RWPE2 (cell line): ENCODE measurements at regions not wholly inside any gene's neighbourhood (a gene's known extent, or its start where the extent isn't known, plus 50 kb on each side); places are given as distances from the start of the nearest gene placed in this dataset.

Experiments
- ATAC-seq: fragments of 200-7000 bp; cut with Tn5 transposase; 3 replicates; pipeline ENCODE4 v1.9.1; 2021; ENCODE audit warnings: low read depth
- DNase-seq: peaks from one replicate; pipeline ENCODE4 v3.0.0-alpha.2; 2020; ENCODE audit warnings: low spot score
- H3K27ac ChIP-seq: fragments of 450-650 bp; 2 replicates; pipeline ENCODE4 v1.5.1; 2017; ENCODE audit warnings: mild to moderate bottlenecking; ENCODE audit not compliant: poor library complexity, severe bottlenecking
- H3K27me3 ChIP-seq: fragments of 250-450 bp; sonication (Bioruptor Pico); 2 replicates; pipeline ENCODE4 v1.5.1; 2021; ENCODE audit warnings: mild to moderate bottlenecking, moderate library complexity; ENCODE audit not compliant: insufficient read depth, poor library complexity, severe bottlenecking
- H3K36me3 ChIP-seq: fragments of 250-450 bp; sonication (Bioruptor Pico); 2 replicates; pipeline ENCODE4 v1.5.1; 2020; ENCODE audit warnings: low read depth, mild to moderate bottlenecking, moderate library complexity
- H3K4me1 ChIP-seq: fragments of 250-450 bp; sonication (Bioruptor Pico); 2 replicates; pipeline ENCODE4 v1.5.1; 2021; ENCODE audit warnings: mild to moderate bottlenecking, moderate library complexity; ENCODE audit not compliant: insufficient read depth, poor library complexity, severe bottlenecking
- H3K4me3 ChIP-seq: fragments of 250-450 bp; sonication (Bioruptor Pico); 2 replicates; pipeline ENCODE4 v1.5.1; 2021; ENCODE audit warnings: mild to moderate bottlenecking, moderate library complexity; ENCODE audit not compliant: severe bottlenecking
- H3K9me3 ChIP-seq: fragments of 250-450 bp; sonication (Bioruptor Pico); 2 replicates; pipeline ENCODE4 v1.5.1; 2021; ENCODE audit warnings: mild to moderate bottlenecking, moderate library complexity; ENCODE audit not compliant: severe bottlenecking
- CTCF ChIP-seq: fragments of 450-650 bp; IDR thresholded peaks from one replicate; pipeline ENCODE4 v1.5.1; 2017; ENCODE audit warnings: mild to moderate bottlenecking, moderate library complexity; ENCODE audit not compliant: poor library complexity, severe bottlenecking

DNA sequence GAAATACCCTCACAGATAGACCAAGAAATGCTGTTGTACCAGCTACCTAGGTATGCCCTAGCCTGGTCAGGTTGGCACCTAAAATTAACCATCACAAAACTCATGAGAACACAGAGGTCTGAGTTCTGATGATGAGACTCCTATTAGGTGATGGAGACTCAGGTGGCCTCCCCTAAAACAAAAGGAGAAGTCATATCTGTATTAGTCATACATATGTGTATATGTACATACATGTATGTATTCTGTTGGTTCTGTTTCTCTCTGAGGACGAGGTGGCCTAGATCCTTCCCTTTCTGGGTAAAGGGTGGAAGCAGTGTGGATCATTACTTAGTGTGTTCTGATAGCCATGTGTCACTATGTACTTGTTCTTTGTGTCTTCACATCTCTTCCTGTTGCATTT, 207.2 kb upstream of the PRSS1 start:
- no peaks in the 10 kb centered on the region for H3K9me3 ChIP-seq
- no peaks in the 10 kb centered on the region for H3K27me3 ChIP-seq
- H3K4me1 ChIP-seq: peaks cover 13% of the 10 kb centered on the region
- ATAC-seq: no peak
- H3K4me3 ChIP-seq: no peak overlapping the region
- no peak for TF ChIP-seq CTCF
- no peak for DNase-seq
- H3K27ac ChIP-seq: no peak overlapping the region
- H3K36me3 ChIP-seq: no peaks in the 10 kb centered on the region

DNA sequence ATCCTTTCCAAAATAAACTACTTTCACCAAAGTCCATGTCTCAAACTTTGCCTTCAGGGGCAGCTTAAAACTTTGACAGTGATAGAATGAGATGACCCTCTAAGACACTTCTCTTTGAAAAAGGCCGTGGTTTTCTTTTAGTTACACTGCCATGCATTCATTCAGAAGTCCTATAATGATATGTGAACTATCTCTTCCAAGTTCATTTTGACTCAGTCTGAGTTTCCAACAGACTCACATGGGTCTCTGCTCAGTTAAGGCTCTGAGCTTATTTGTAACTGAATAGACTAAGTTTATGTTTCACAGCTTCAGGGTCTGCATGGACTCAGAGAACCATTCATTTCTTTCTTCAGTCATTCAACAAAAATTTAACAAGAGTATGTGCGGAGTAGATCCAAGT, 208.9 kb upstream of the PRSS1 start:
- H3K4me3 ChIP-seq: no peak overlapping the region
- no peak for TF ChIP-seq CTCF
- H3K9me3 ChIP-seq: no peaks in the 10 kb centered on the region
- peaks cover 13% of the 10 kb centered on the region for H3K4me1 ChIP-seq
- ATAC-seq (no peak), DNase-seq (no peak)
- no peaks in the 10 kb centered on the region for H3K36me3 ChIP-seq
- H3K27ac ChIP-seq: peak overlapping the region; percentile 58
- H3K27me3 ChIP-seq: no peaks in the 10 kb centered on the region

DNA sequence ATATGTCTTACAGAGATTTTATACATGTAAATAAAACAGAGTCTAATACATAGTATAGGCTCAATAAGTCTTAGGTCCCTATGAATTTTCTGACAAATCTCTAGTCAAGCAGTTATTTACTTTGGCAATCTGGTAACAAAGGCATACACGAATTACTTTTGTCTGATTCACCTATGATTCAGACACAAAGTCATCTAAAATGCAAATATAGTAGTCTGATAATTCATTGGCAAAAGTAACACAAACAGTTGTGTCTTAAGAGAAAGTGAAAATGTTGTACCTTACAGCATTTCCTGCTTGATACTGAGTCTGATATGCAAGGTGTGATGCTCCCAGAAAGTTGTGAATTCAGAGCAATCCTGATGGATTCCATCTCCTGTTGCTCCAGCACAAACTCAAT, 209.4 kb upstream of the PRSS1 start:
- H3K4me3 ChIP-seq: no peak overlapping the region
- peaks cover 18% of the 10 kb centered on the region for H3K4me1 ChIP-seq
- ATAC-seq (peak; percentile 69), DNase-seq (no peak)
- no peaks in the 10 kb centered on the region for H3K9me3 ChIP-seq
- no peaks in the 10 kb centered on the region for H3K36me3 ChIP-seq
- peak overlapping the region; percentile 58 for H3K27ac ChIP-seq
- TF ChIP-seq CTCF: no peak
- no peaks in the 10 kb centered on the region for H3K27me3 ChIP-seq

DNA sequence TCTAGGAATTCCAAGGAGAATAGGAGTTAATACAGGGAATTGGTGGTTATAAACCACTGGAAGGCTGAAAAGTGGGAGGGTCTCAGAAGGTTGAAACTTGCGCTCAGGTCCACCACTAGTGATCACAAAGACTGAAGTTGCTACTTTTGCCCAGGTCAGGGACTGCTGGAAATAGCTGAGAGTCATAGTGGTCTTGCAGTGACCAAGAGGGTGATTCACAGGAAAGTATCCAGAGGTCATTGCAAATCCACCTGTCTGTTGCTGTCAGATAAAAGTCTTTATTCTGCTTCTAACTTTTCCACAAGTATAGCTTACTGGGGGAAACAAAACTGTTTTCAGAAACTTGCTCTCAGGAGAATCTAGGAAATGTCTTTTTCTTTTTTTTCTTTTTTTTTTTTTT, 211.5 kb upstream of the PRSS1 start:
- ATAC-seq: no peak
- no peak for DNase-seq
- no peak overlapping the region for H3K4me3 ChIP-seq
- no peaks in the 10 kb centered on the region for H3K27me3 ChIP-seq
- no peaks in the 10 kb centered on the region for H3K36me3 ChIP-seq
- no peaks in the 10 kb centered on the region for H3K9me3 ChIP-seq
- H3K27ac ChIP-seq: no peak overlapping the region
- no peak for TF ChIP-seq CTCF
- H3K4me1 ChIP-seq: peaks cover 20% of the 10 kb centered on the region

DNA sequence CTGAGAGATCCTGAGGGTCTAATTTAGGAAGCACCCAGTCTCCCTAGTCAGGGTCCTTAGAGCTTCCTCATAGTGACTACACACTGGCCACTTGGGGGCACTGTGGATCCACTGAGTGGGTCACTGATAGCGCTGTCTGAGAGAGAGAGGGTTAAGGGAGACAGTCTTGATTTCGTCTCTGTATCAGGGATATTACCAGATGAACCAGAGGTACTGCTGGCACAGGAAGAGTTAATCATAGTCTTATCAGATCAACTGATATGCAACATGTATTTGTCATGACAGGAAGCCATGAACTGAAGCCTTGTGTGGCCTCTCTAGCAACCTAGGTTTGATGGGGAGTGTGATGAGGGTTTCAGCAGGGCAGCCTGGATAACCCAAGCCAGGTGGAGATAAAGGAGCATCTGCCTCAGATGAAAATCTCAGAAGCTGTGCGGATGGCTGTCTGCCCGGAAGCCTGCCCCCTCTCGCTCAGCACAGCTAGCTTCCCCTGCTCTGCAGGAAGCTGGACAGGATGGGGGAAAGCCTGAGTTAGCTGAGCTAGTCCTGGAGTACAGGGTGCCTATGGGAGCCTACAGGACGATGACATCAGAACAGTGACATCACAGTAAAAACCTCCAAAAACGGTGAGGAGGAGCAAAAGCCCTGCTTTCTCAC, 214.0 kb upstream of the PRSS1 start:
- H3K27ac ChIP-seq: peak overlapping the region; percentile 24
- peaks cover 16% of the 10 kb centered on the region for H3K4me1 ChIP-seq
- ATAC-seq: peak; percentile 95
- H3K27me3 ChIP-seq: no peaks in the 10 kb centered on the region
- no peak for DNase-seq
- H3K36me3 ChIP-seq: no peaks in the 10 kb centered on the region
- peak; percentile 95 for TF ChIP-seq CTCF
- no peak overlapping the region for H3K4me3 ChIP-seq
- no peaks in the 10 kb centered on the region for H3K9me3 ChIP-seq
